T-helper 1 cell treated with Interleukin-12 subunit alpha and Interleukin-12 subunit beta and Interleukin-4 antibody, amounts not matched to agents 30 μg/mL and 1 μg/mL, for 36 hours (primary cell): ENCODE measurements at regions not wholly inside any gene's neighbourhood (a gene's known extent, or its start where the extent isn't known, plus 50 kb on each side); places are given as distances from the start of the nearest gene placed in this dataset.

Source experiments
- H3K27ac Mint-ChIP-seq: one replicate; pipeline ENCODE4 v1.8.0; 2021; ENCODE audit warnings: mild to moderate bottlenecking, mixed read lengths
- H3K27me3 Mint-ChIP-seq: one replicate; pipeline ENCODE4 v1.8.0; 2021; ENCODE audit warnings: low read depth, mixed read lengths
- H3K36me3 Mint-ChIP-seq: one replicate; pipeline ENCODE4 v1.8.0; 2021; ENCODE audit warnings: low read depth, mixed read lengths
- H3K4me1 Mint-ChIP-seq: one replicate; pipeline ENCODE4 v1.8.0; 2021; ENCODE audit warnings: low read depth, mixed read lengths
- H3K4me3 Mint-ChIP-seq: one replicate; pipeline ENCODE4 v1.8.0; 2021; ENCODE audit warnings: mild to moderate bottlenecking, moderate library complexity, mixed read lengths
- H3K9me3 Mint-ChIP-seq: one replicate; pipeline ENCODE4 v1.8.0; 2021; ENCODE audit warnings: mixed read lengths

GRCh38 chr3:25257026-25257425, 171.0 kb upstream of the RARB start:
- H3K27ac Mint-ChIP-seq, result no peak overlapping the region

GRCh38 chr3:25259871-25260270, 168.2 kb upstream of the RARB start:
- no peaks in the 10 kb centered on the region for H3K9me3 Mint-ChIP-seq
- H3K4me3 Mint-ChIP-seq, result no peak overlapping the region
- no peaks in the 10 kb centered on the region for H3K36me3 Mint-ChIP-seq
- H3K4me1 Mint-ChIP-seq, result no peaks in the 10 kb centered on the region
- H3K27me3 Mint-ChIP-seq, result no peaks in the 10 kb centered on the region
- H3K27ac Mint-ChIP-seq, result no peak overlapping the region

More at GRCh38 chr3:25257026-25257425, 171.0 kb upstream of the RARB start:
- no peaks in the 10 kb centered on the region for H3K4me1 Mint-ChIP-seq
- H3K27me3 Mint-ChIP-seq, result no peaks in the 10 kb centered on the region
- H3K4me3 Mint-ChIP-seq, result no peak overlapping the region
- H3K9me3 Mint-ChIP-seq, result no peaks in the 10 kb centered on the region
- no peaks in the 10 kb centered on the region for H3K36me3 Mint-ChIP-seq

GRCh38 chr3:25262322-25262721, 165.7 kb upstream of the RARB start:
- Mint-ChIP-seq H3K9me3 (no peaks in the 10 kb centered on the region), H3K27me3 (no peaks in the 10 kb centered on the region), H3K27ac (no peak overlapping the region), H3K36me3 (no peaks in the 10 kb centered on the region), H3K4me1 (no peaks in the 10 kb centered on the region), H3K4me3 (no peak overlapping the region)

GRCh38 chr3:25265284-25265683, 162.8 kb upstream of the RARB start:
- Mint-ChIP-seq H3K27me3 (no peaks in the 10 kb centered on the region), H3K4me1 (no peaks in the 10 kb centered on the region), H3K27ac (no peak overlapping the region), H3K4me3 (no peak overlapping the region), H3K9me3 (no peaks in the 10 kb centered on the region), H3K36me3 (no peaks in the 10 kb centered on the region)

GRCh38 chr3:25266677-25267076, 161.4 kb upstream of the RARB start:
- H3K4me1 Mint-ChIP-seq, result no peaks in the 10 kb centered on the region
- no peak overlapping the region for H3K27ac Mint-ChIP-seq
- no peaks in the 10 kb centered on the region for H3K36me3 Mint-ChIP-seq
- no peaks in the 10 kb centered on the region for H3K9me3 Mint-ChIP-seq
- no peak overlapping the region for H3K4me3 Mint-ChIP-seq
- H3K27me3 Mint-ChIP-seq, result no peaks in the 10 kb centered on the region

- H3K27me3 Mint-ChIP-seq, result no peaks in the 10 kb centered on the region
- H3K9me3 Mint-ChIP-seq, result no peaks in the 10 kb centered on the region
- H3K4me1 Mint-ChIP-seq, result no peaks in the 10 kb centered on the region
- H3K4me3 Mint-ChIP-seq, result no peak overlapping the region
- H3K36me3 Mint-ChIP-seq, result no peaks in the 10 kb centered on the region
- H3K27ac Mint-ChIP-seq, result no peak overlapping the region
These were observed 156.0 kb upstream of the RARB start for GRCh38 chr3:25272090-25272489.

GRCh38 chr3:25273582-25274171, 154.4 kb upstream of the RARB start:
- Mint-ChIP-seq H3K27me3 (no peaks in the 10 kb centered on the region), H3K4me1 (no peaks in the 10 kb centered on the region), H3K4me3 (no peak overlapping the region), H3K36me3 (no peaks in the 10 kb centered on the region), H3K9me3 (no peaks in the 10 kb centered on the region), H3K27ac (no peak overlapping the region)

- Mint-ChIP-seq H3K4me1 (no peaks in the 10 kb centered on the region), H3K9me3 (no peaks in the 10 kb centered on the region), H3K27ac (no peak overlapping the region), H3K36me3 (no peaks in the 10 kb centered on the region), H3K27me3 (no peaks in the 10 kb centered on the region), H3K4me3 (no peak overlapping the region)
These were observed 150.6 kb upstream of the RARB start for GRCh38 chr3:25277503-25277902.

GRCh38 chr3:25281041-25281731, 146.9 kb upstream of the RARB start:
- no peaks in the 10 kb centered on the region for H3K27me3 Mint-ChIP-seq
- no peaks in the 10 kb centered on the region for H3K36me3 Mint-ChIP-seq
- H3K9me3 Mint-ChIP-seq, result no peaks in the 10 kb centered on the region
- H3K4me1 Mint-ChIP-seq, result no peaks in the 10 kb centered on the region
- H3K27ac Mint-ChIP-seq, result no peak overlapping the region
- no peak overlapping the region for H3K4me3 Mint-ChIP-seq

- no peaks in the 10 kb centered on the region for H3K4me1 Mint-ChIP-seq
- no peak overlapping the region for H3K4me3 Mint-ChIP-seq
- H3K27me3 Mint-ChIP-seq, result no peaks in the 10 kb centered on the region
- H3K36me3 Mint-ChIP-seq, result no peaks in the 10 kb centered on the region
- H3K27ac Mint-ChIP-seq, result no peak overlapping the region
- no peaks in the 10 kb centered on the region for H3K9me3 Mint-ChIP-seq
These were observed 146.3 kb upstream of the RARB start for GRCh38 chr3:25281732-25282126.

GRCh38 chr3:25283613-25284012, 144.4 kb upstream of the RARB start:
- H3K27me3 Mint-ChIP-seq, result no peaks in the 10 kb centered on the region
- H3K36me3 Mint-ChIP-seq, result no peaks in the 10 kb centered on the region
- H3K27ac Mint-ChIP-seq, result no peak overlapping the region

GRCh38 chr3:25284249-25284648, 143.8 kb upstream of the RARB start:
- Mint-ChIP-seq H3K4me3 (no peak overlapping the region), H3K9me3 (no peaks in the 10 kb centered on the region), H3K27me3 (no peaks in the 10 kb centered on the region), H3K27ac (no peak overlapping the region), H3K36me3 (no peaks in the 10 kb centered on the region), H3K4me1 (no peaks in the 10 kb centered on the region)

More at GRCh38 chr3:25283613-25284012, 144.4 kb upstream of the RARB start:
- H3K4me3 Mint-ChIP-seq, result no peak overlapping the region
- no peaks in the 10 kb centered on the region for H3K9me3 Mint-ChIP-seq
- H3K4me1 Mint-ChIP-seq, result no peaks in the 10 kb centered on the region

GRCh38 chr3:25287291-25287884, 140.7 kb upstream of the RARB start:
- Mint-ChIP-seq H3K27ac (no peak overlapping the region), H3K4me3 (no peak overlapping the region), H3K27me3 (no peaks in the 10 kb centered on the region), H3K9me3 (no peaks in the 10 kb centered on the region), H3K4me1 (no peaks in the 10 kb centered on the region), H3K36me3 (no peaks in the 10 kb centered on the region)

GRCh38 chr3:25288413-25288812, 139.7 kb upstream of the RARB start:
- H3K27me3 Mint-ChIP-seq, result no peaks in the 10 kb centered on the region
- H3K36me3 Mint-ChIP-seq, result no peaks in the 10 kb centered on the region
- no peak overlapping the region for H3K27ac Mint-ChIP-seq
- H3K4me1 Mint-ChIP-seq, result no peaks in the 10 kb centered on the region
- H3K4me3 Mint-ChIP-seq, result no peak overlapping the region
- no peaks in the 10 kb centered on the region for H3K9me3 Mint-ChIP-seq

GRCh38 chr3:25289156-25289555, 138.9 kb upstream of the RARB start:
- Mint-ChIP-seq H3K4me3 (no peak overlapping the region), H3K4me1 (no peaks in the 10 kb centered on the region), H3K36me3 (no peaks in the 10 kb centered on the region), H3K27ac (no peak overlapping the region), H3K9me3 (no peaks in the 10 kb centered on the region), H3K27me3 (no peaks in the 10 kb centered on the region)
